Peyer's patch (tissue), 4 donors: ENCODE measurements at regions not wholly inside any gene's neighbourhood (a gene's known extent, or its start where the extent isn't known, plus 50 kb on each side); places are given as distances from the start of the nearest gene placed in this dataset.

Experiments used
- DNase-seq, 3 donors: peaks; one replicate each; pipeline ENCODE4 v3.0.0-alpha.2; 2017 to 2019
- H3K27ac ChIP-seq, 4 donors: fragments of 200-600 bp; sonication (generic); one replicate each; pipeline ENCODE4 v1.5.1; 2016 to 2019
- H3K27me3 ChIP-seq, 2 donors: fragments of 200-600 bp; sonication (generic); one replicate each; pipeline ENCODE4 v1.5.1; 2019
- H3K36me3 ChIP-seq, 3 donors: fragments of 200-600 bp; sonication (generic); one replicate each; pipeline ENCODE4 v1.5.1; 2016 to 2019
- H3K4me1 ChIP-seq, 4 donors: fragments of 200-600 bp; sonication (generic); one replicate each; pipeline ENCODE4 v1.5.1; 2016 to 2019
- H3K4me3 ChIP-seq, 4 donors: fragments of 200-600 bp; sonication (generic); 1 replicate in 3 of 4; 2 replicates in 1 of 4; pipeline ENCODE4 v1.5.1; 2016 to 2019; ENCODE audit warnings: mild to moderate bottlenecking in 1 of 4
- H3K9me3 ChIP-seq, 4 donors: fragments of 200-600 bp; sonication (generic); one replicate each; pipeline ENCODE4 v1.5.1; 2016 to 2019; ENCODE audit warnings: mild to moderate bottlenecking in 1 of 4
- POLR2A ChIP-seq, 2 donors: fragments of 450-650 bp; IDR thresholded peaks; one replicate each; pipeline ENCODE4 v1.5.1; 2017; ENCODE audit warnings: antibody characterized with exemption in 2 of 2, mild to moderate bottlenecking in 2 of 2, moderate library complexity in 2 of 2
- TF ChIP-seq, protein P1 (sequence below), 6 experiments: fragments of 450-650 bp in 4 of 6; fragments of 200-600 bp in 2 of 6; sonication (generic) in 1 of 6; IDR thresholded peaks; one replicate each; pipeline ENCODE4 v1.5.1; 2017 to 2019; ENCODE audit warnings: antibody characterized with exemption in 6 of 6, mild to moderate bottlenecking in 3 of 6, moderate library complexity in 1 of 6

DNA sequence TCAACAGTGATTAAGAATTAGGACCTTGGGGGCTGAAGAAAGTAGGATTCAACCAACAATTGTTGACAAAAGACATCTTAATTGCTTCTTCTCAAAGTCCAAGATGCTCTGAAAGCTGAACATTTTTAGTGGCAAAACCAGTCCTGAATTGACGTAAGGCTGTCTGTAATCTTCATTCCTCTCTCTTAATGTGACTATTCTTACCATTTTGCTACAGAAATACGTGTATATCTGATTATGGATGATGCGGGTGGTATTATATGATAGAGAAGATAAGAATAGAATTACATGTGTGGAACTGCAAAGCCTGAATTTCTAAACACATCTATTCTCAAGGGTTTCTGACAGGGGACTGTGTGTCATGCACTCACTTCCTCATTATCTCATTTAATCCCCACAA is 130.3 kb upstream of the SASH1 start:
- Histone ChIP-seq H3K4me3 (no peak overlapping the region), H3K9me3 (no peaks in the 10 kb centered on the region), H3K27me3 (no peaks in the 10 kb centered on the region), H3K27ac (no peak overlapping the region), H3K36me3 (no peaks in the 10 kb centered on the region), H3K4me1 (no peaks in the 10 kb centered on the region)
- no peak for DNase-seq
- TF ChIP-seq POLR2A (IDR thresholded peaks at IDR 0.05), result no peak
- TF ChIP-seq, protein P1, sequence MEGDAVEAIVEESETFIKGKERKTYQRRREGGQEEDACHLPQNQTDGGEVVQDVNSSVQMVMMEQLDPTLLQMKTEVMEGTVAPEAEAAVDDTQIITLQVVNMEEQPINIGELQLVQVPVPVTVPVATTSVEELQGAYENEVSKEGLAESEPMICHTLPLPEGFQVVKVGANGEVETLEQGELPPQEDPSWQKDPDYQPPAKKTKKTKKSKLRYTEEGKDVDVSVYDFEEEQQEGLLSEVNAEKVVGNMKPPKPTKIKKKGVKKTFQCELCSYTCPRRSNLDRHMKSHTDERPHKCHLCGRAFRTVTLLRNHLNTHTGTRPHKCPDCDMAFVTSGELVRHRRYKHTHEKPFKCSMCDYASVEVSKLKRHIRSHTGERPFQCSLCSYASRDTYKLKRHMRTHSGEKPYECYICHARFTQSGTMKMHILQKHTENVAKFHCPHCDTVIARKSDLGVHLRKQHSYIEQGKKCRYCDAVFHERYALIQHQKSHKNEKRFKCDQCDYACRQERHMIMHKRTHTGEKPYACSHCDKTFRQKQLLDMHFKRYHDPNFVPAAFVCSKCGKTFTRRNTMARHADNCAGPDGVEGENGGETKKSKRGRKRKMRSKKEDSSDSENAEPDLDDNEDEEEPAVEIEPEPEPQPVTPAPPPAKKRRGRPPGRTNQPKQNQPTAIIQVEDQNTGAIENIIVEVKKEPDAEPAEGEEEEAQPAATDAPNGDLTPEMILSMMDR (IDR thresholded peaks at IDR 0.05), result no peak

DNA sequence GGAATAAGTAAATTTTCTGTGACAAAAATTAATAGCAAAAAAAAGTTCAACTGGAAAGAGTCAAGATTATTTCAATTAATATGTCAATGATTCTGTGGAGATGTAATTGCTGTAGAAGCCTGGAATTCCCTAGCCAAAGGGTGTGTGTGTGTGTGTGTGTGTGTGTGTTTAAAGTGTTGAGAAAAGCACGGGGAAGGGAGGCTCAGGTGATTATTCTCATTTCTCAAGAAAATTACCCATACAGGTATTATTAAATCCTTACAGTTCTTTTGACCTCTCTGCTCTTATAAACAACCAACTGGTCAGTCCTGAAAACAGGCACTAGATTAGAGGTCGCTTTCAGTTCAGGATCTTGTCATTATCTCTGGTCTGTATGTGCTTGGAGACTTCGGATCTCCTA is 129.3 kb upstream of the SASH1 start:
- TF ChIP-seq, protein P1 (IDR thresholded peaks at IDR 0.05), result no peak
- TF ChIP-seq POLR2A (IDR thresholded peaks at IDR 0.05), result no peak
- H3K36me3 ChIP-seq, result no peaks in the 10 kb centered on the region
- H3K4me3 ChIP-seq, result no peak overlapping the region
- H3K27ac ChIP-seq, result no peak overlapping the region
- DNase-seq, result no peak
- no peaks in the 10 kb centered on the region for H3K4me1 ChIP-seq
- no peaks in the 10 kb centered on the region for H3K9me3 ChIP-seq
- H3K27me3 ChIP-seq, result no peaks in the 10 kb centered on the region

DNA sequence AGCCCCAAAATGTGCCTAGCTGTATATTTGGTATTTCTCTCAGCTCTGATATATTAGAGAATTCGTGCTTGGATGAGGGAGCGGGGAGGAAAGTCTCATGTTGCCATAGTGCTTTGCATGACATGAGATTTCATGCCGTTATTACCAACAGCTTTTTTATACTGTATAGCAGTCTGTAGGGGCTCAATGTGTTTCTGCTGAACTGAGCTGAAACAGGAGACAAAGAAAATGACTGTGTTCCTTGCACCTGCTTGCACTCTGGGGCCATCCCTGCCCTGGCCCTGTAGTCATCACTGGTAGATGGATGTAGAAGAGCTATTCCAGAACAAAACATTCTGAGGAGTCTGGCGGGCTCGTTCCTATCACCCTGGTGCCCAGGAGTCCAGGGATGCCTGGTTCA is 128.0 kb upstream of the SASH1 start:
- Histone ChIP-seq H3K4me1 (no peaks in the 10 kb centered on the region), H3K27ac (no peak overlapping the region), H3K4me3 (no peak overlapping the region), H3K36me3 (no peaks in the 10 kb centered on the region), H3K27me3 (no peaks in the 10 kb centered on the region), H3K9me3 (no peaks in the 10 kb centered on the region)
- no peak for DNase-seq
- TF ChIP-seq, protein P1 (IDR thresholded peaks at IDR 0.05), result no peak
- TF ChIP-seq POLR2A (IDR thresholded peaks at IDR 0.05), result no peak

DNA sequence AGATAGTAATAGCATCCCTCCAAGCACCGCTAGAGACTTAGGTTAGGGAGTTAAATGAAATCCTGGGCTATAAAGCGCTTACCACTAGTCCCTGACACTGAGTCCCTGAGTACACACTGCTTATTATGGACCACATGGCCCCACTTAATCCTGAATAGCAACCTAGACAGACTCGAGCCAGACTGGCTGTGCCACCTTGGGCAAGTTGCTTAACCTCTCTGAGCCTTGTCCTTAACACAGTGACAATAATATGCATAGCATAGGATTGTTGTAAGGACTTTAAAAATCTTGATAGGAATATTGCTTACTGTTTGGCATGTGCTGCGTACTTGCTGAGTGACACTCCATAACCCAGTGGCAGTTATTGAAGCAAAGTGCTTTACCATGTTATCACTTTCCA is 125.6 kb upstream of the SASH1 start:
- no peak overlapping the region for H3K4me3 ChIP-seq
- H3K27me3 ChIP-seq, result no peaks in the 10 kb centered on the region
- H3K36me3 ChIP-seq, result no peaks in the 10 kb centered on the region
- TF ChIP-seq POLR2A (IDR thresholded peaks at IDR 0.05), result no peak
- TF ChIP-seq, protein P1 (IDR thresholded peaks at IDR 0.05), result no peak
- no peaks in the 10 kb centered on the region for H3K4me1 ChIP-seq
- H3K27ac ChIP-seq, result no peak overlapping the region
- H3K9me3 ChIP-seq, result no peaks in the 10 kb centered on the region
- DNase-seq, result no peak

DNA sequence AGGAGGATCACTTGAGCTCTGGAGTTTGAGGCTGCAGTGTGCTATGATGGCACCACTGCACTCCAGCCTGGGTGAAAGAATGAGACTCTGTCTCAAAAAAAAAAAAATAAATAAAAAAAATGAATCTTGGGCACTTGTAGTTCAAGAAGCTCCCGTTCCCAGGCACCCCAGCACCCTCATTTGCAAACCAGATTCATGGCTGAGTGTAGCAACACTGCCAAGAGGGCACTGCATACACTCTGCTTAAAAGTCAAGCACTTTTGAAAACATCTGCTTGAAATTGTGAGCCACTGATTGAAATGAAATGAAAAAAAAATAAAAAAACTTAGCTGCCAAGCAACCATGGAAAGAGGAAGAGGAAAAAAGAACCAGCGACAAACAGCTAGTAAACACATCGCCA is 124.7 kb upstream of the SASH1 start:
- Histone ChIP-seq H3K27ac (no peak overlapping the region), H3K4me1 (peaks cover 0 to under 1% (median 0%) of the 10 kb centered on the region in 4 donors), H3K27me3 (no peaks in the 10 kb centered on the region), H3K4me3 (no peak overlapping the region), H3K36me3 (no peaks in the 10 kb centered on the region), H3K9me3 (no peaks in the 10 kb centered on the region)
- no peak for TF ChIP-seq POLR2A (IDR thresholded peaks at IDR 0.05)
- TF ChIP-seq, protein P1 (IDR thresholded peaks at IDR 0.05), result no peak
- DNase-seq, result no peak
